Stomach (tissue), 4 donors: ENCODE measurements at regions not wholly inside any gene's neighbourhood (a gene's known extent, or its start where the extent isn't known, plus 50 kb on each side); places are given as distances from the start of the nearest gene placed in this dataset.

Experiments
- EP300 ChIP-seq: sonication (generic); formaldehyde crosslinking; IDR thresholded peaks from one replicate; pipeline ENCODE4 v1.6.1; 2017; ENCODE audit warnings: antibody characterized with exemption
- POLR2A ChIP-seq, 4 donors: fragments of 450-650 bp; IDR thresholded peaks; one replicate each; pipeline ENCODE4 v1.6.1; 2016; ENCODE audit warnings: antibody characterized with exemption in 4 of 4, control low read depth in 2 of 4, mild to moderate bottlenecking in 1 of 4, moderate library complexity in 1 of 4
- POLR2AphosphoS5 ChIP-seq, 3 donors: sonication (generic); formaldehyde crosslinking; IDR thresholded peaks; one replicate each; pipeline ENCODE4 v1.6.1; 2016; ENCODE audit warnings: antibody characterized with exemption in 3 of 3
- TF ChIP-seq, protein P1 (sequence below), 7 experiments: fragments of 450-650 bp in 4 of 7; fragments of 200-600 bp in 3 of 7; sonication (generic) in 3 of 7; IDR thresholded peaks; one replicate each; pipeline ENCODE4 v1.5.1; 2016 to 2019; ENCODE audit warnings: antibody characterized with exemption in 7 of 7, control low read depth in 2 of 7, mild to moderate bottlenecking in 1 of 7

DNA sequence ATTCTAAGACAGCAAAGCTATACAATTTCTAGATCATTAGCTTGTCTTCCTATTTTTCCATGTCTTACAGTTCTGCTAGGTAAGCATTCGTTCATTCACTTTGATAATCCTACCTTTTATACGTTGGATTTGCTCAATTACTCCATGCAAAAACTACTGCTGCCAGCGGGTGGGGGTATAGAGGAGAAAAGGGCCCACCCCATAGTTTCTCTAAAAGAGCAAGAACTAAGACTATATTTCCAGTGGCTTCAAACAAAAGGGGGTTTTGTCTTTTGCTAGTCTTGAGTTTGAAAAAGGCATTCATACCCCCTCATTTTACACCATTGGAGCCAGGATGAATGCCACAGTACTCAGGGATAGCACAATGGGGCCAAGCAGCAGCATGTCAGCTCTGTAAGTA is 155.7 kb downstream of the WT1 start:
- TF ChIP-seq, protein P1, sequence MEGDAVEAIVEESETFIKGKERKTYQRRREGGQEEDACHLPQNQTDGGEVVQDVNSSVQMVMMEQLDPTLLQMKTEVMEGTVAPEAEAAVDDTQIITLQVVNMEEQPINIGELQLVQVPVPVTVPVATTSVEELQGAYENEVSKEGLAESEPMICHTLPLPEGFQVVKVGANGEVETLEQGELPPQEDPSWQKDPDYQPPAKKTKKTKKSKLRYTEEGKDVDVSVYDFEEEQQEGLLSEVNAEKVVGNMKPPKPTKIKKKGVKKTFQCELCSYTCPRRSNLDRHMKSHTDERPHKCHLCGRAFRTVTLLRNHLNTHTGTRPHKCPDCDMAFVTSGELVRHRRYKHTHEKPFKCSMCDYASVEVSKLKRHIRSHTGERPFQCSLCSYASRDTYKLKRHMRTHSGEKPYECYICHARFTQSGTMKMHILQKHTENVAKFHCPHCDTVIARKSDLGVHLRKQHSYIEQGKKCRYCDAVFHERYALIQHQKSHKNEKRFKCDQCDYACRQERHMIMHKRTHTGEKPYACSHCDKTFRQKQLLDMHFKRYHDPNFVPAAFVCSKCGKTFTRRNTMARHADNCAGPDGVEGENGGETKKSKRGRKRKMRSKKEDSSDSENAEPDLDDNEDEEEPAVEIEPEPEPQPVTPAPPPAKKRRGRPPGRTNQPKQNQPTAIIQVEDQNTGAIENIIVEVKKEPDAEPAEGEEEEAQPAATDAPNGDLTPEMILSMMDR (IDR thresholded peaks at IDR 0.05), result no peak
- TF ChIP-seq POLR2AphosphoS5 (IDR thresholded peaks at IDR 0.05) (no peak), EP300 (no peak), POLR2A (IDR thresholded peaks at IDR 0.05) (no peak)
